Activated naive CD4-positive, alpha-beta T cell treated with anti-CD3 and anti-CD28 coated beads for 36 hours (primary cell): ENCODE measurements at regions not wholly inside any gene's neighbourhood (a gene's known extent, or its start where the extent isn't known, plus 50 kb on each side); places are given as distances from the start of the nearest gene placed in this dataset.

Experiments used
- CTCF ChIA-PET: fragments of 350-600 bp; sonication (Branson Sonifier 250); formaldehyde crosslinking; loops from one replicate; lab custom pipeline; 2021; ENCODE audit warnings: antibody characterized with exemption; lab: Charles Lee
- DNase-seq: peaks from one replicate; pipeline ENCODE4 v3.0.0-alpha.2; 2020
- H3K27ac Mint-ChIP-seq: one replicate; pipeline ENCODE4 v1.8.0; 2021; ENCODE audit warnings: mild to moderate bottlenecking, mixed read lengths
- H3K27me3 Mint-ChIP-seq: one replicate; pipeline ENCODE4 v1.8.0; 2021; ENCODE audit warnings: low read depth, mixed read lengths
- H3K36me3 Mint-ChIP-seq: one replicate; pipeline ENCODE4 v1.8.0; 2021; ENCODE audit warnings: low read depth, mixed read lengths
- H3K4me1 Mint-ChIP-seq: one replicate; pipeline ENCODE4 v1.8.0; 2021; ENCODE audit warnings: low read depth, mixed read lengths
- H3K4me3 Mint-ChIP-seq: one replicate; pipeline ENCODE4 v1.8.0; 2021; ENCODE audit warnings: mild to moderate bottlenecking, moderate library complexity, mixed read lengths
- H3K9me3 Mint-ChIP-seq: one replicate; pipeline ENCODE4 v1.8.0; 2021; ENCODE audit warnings: mixed read lengths
- intact Hi-C: fragments of 100-400 bp; cut with micrococcal nuclease; formaldehyde crosslinking; loops from one replicate; pipeline ENCODE4 v1.15.1; 2023

DNA sequence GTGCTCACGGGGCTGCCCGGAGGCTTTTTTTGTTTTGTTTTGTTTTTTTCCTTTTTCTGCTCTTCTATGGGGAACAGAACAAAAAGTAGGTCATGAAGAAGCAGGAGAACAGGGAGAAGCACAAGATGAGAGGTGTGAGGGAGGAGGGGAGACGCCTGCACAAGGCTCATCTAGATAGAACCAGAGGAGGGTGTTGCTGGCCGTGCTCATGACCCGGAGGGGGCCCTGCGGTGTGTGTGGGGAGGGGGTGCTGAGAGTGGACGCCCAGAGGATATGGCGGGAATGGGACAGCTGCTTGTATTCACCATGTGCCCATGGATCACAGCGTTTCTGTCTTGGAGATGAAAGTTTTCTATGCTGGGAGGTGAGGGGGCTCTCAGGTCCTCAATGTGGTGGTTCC, 183.7 kb downstream of the FOXL1 start:
- no peak for DNase-seq
- H3K9me3 Mint-ChIP-seq = no peaks in the 10 kb centered on the region
- CTCF ChIA-PET = no interaction called here
- no peaks in the 10 kb centered on the region for H3K36me3 Mint-ChIP-seq
- no peaks in the 10 kb centered on the region for H3K4me1 Mint-ChIP-seq
- peaks cover 41% of the 10 kb centered on the region for H3K27me3 Mint-ChIP-seq
- H3K27ac Mint-ChIP-seq = no peak overlapping the region
- intact Hi-C loops = no loop called here
- no peak overlapping the region for H3K4me3 Mint-ChIP-seq

DNA sequence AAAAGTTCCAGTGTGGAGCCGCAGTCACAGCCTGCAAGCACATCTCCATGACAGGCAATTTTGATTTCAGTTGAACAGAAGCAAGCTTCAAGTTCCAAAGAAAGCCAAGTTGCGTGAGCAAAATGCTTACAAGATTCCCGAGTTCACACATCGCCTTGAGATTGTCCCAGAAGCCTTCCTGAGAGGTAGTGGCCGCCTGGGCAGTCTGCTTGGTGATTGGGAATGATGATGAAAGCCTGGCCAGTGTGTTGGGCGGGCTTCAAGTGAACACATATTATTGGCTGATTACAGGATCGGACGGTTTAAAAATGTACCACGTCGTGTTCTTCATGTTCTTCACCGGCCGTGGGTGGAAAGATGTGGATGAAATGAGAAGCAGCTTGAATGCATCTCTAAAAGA, 185.5 kb downstream of the FOXL1 start:
- Mint-ChIP-seq H3K4me3 (no peak overlapping the region), H3K36me3 (no peaks in the 10 kb centered on the region), H3K27ac (no peak overlapping the region), H3K9me3 (no peaks in the 10 kb centered on the region), H3K27me3 (peaks cover 41% of the 10 kb centered on the region), H3K4me1 (no peaks in the 10 kb centered on the region)
- intact Hi-C loops = no loop called here
- DNase-seq = no peak
- CTCF ChIA-PET = no interaction called here

GRCh38 chr16:86764551-86764950, 186.2 kb downstream of the FOXL1 start:
- Mint-ChIP-seq H3K27me3 (peaks cover 39% of the 10 kb centered on the region), H3K36me3 (no peaks in the 10 kb centered on the region), H3K9me3 (no peaks in the 10 kb centered on the region), H3K4me3 (no peak overlapping the region), H3K27ac (no peak overlapping the region), H3K4me1 (no peaks in the 10 kb centered on the region)
- no peak for DNase-seq
- CTCF ChIA-PET = no interaction called here
- intact Hi-C loops = no loop called here

GRCh38 chr16:86765389-86766026, 187.2 kb downstream of the FOXL1 start:
- CTCF ChIA-PET = no interaction called here
- intact Hi-C loops = no loop called here

DNA sequence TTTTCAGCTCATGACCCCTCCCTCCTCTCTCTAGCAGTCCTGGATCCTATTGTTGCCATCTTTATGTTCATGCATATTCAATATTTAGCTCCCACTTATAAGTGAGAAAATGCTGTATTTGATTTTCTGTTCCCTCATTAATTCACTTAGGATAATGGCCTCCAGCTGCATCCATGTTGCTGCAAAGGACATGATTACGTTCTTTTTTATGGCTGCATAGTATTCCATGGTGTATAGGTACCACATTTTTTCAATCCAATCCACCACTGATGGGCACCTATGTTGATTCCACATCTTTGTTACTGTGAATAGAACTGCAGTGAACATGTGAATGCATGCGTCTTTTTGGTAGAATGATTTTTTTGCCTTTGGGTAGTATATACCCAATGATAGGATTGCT, 188.4 kb downstream of the FOXL1 start:
- CTCF ChIA-PET = no interaction called here

More at GRCh38 chr16:86765389-86766026, 187.2 kb downstream of the FOXL1 start:
- Mint-ChIP-seq H3K27me3 (peaks cover 35% of the 10 kb centered on the region), H3K9me3 (no peaks in the 10 kb centered on the region), H3K4me1 (no peaks in the 10 kb centered on the region), H3K27ac (no peak overlapping the region), H3K36me3 (no peaks in the 10 kb centered on the region), H3K4me3 (no peak overlapping the region)
- DNase-seq = no peak

DNA sequence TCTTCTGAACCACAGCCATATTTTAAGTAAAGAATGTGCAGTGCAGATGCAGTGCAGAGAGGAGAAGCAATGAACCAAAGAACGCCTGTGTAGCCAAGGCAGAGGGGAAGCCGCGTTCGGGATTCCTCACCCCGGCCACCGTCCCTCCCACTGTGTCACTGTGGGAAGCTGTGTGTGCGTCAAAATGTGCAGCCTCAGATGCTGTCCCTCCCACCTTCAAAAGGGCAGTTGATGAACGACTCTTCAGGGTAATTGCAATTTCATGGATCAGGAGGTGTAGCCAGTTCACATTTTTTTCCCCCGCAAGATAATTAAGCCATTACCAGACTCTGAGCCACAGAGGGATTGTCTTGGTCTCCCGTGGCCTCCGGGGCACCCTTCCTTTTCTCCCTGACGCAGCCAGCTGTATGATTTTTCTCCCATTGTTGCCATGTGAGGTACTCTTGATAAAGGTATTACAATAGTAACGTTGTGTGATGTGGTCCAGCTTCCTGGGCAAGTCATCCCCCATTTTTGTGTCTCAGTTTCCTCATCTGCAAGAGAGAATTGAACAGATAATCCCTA, 190.0 kb downstream of the FOXL1 start:
- intact Hi-C loops = no loop called here
- CTCF ChIA-PET = no interaction called here
- no peak for DNase-seq
- Mint-ChIP-seq H3K4me3 (no peak overlapping the region), H3K9me3 (no peaks in the 10 kb centered on the region), H3K36me3 (no peaks in the 10 kb centered on the region), H3K27ac (no peak overlapping the region), H3K27me3 (peaks cover 20% of the 10 kb centered on the region), H3K4me1 (no peaks in the 10 kb centered on the region)

More for the DNA sequence above, 188.4 kb downstream of the FOXL1 start:
- Mint-ChIP-seq H3K36me3 (no peaks in the 10 kb centered on the region), H3K4me3 (no peak overlapping the region), H3K27me3 (peaks cover 26% of the 10 kb centered on the region), H3K27ac (no peak overlapping the region), H3K4me1 (no peaks in the 10 kb centered on the region), H3K9me3 (no peaks in the 10 kb centered on the region)
- intact Hi-C loops = no loop called here
- no peak for DNase-seq

DNA sequence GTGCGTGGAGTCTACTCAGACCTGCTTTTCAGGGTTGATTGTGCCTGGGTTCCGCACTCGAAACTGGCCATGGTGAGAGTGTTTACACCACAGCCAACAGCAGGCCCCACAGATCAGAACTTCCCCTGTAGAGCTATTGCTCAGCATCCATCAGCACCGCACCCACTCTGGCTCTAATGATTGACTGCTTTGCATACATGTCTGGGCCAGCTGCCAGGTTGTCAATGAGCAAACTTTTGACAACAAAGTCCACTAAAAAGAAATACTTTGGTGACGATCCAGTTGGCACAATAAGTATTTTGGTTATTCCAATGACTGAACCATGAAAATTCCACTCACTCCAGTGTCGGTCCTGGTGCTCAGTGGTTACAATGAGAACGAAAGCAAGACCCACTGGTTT, 190.7 kb downstream of the FOXL1 start:
- no peaks in the 10 kb centered on the region for H3K4me1 Mint-ChIP-seq
- CTCF ChIA-PET = no interaction called here
- H3K4me3 Mint-ChIP-seq = no peak overlapping the region
- DNase-seq = no peak
- H3K27ac Mint-ChIP-seq = no peak overlapping the region
- intact Hi-C loops = no loop called here
- H3K36me3 Mint-ChIP-seq = no peaks in the 10 kb centered on the region
- H3K27me3 Mint-ChIP-seq = peaks cover 18% of the 10 kb centered on the region
- H3K9me3 Mint-ChIP-seq = no peaks in the 10 kb centered on the region

- Mint-ChIP-seq H3K27me3 (peaks cover 16% of the 10 kb centered on the region), H3K27ac (no peak overlapping the region), H3K4me1 (no peaks in the 10 kb centered on the region), H3K4me3 (no peak overlapping the region), H3K36me3 (no peaks in the 10 kb centered on the region), H3K9me3 (no peaks in the 10 kb centered on the region)
- no peak for DNase-seq
- intact Hi-C loops = no loop called here
- CTCF ChIA-PET = no interaction called here
Measured at GRCh38 chr16:86771506-86772460, 193.4 kb downstream of the FOXL1 start.

- H3K27ac Mint-ChIP-seq = no peak overlapping the region
- CTCF ChIA-PET = no interaction called here
- H3K9me3 Mint-ChIP-seq = no peaks in the 10 kb centered on the region
- no peaks in the 10 kb centered on the region for H3K36me3 Mint-ChIP-seq
- H3K27me3 Mint-ChIP-seq = peaks cover 16% of the 10 kb centered on the region
- no peak for DNase-seq
- intact Hi-C loops = no loop called here
- no peaks in the 10 kb centered on the region for H3K4me1 Mint-ChIP-seq
- H3K4me3 Mint-ChIP-seq = no peak overlapping the region
Measured at GRCh38 chr16:86772671-86773353, 194.5 kb downstream of the FOXL1 start.

GRCh38 chr16:86773354-86773715, 195.0 kb downstream of the FOXL1 start:
- intact Hi-C loops = no loop called here
- Mint-ChIP-seq H3K9me3 (no peaks in the 10 kb centered on the region), H3K4me1 (no peaks in the 10 kb centered on the region), H3K27ac (no peak overlapping the region), H3K27me3 (peaks cover 17% of the 10 kb centered on the region), H3K36me3 (no peaks in the 10 kb centered on the region), H3K4me3 (no peak overlapping the region)
- CTCF ChIA-PET = no interaction called here
- no peak for DNase-seq

GRCh38 chr16:86774931-86775330, 196.6 kb downstream of the FOXL1 start:
- Mint-ChIP-seq H3K27me3 (peaks cover 15% of the 10 kb centered on the region), H3K36me3 (no peaks in the 10 kb centered on the region), H3K4me1 (no peaks in the 10 kb centered on the region), H3K9me3 (no peaks in the 10 kb centered on the region), H3K4me3 (no peak overlapping the region), H3K27ac (no peak overlapping the region)
- DNase-seq = no peak
- intact Hi-C loops = no loop called here
- CTCF ChIA-PET = no interaction called here

GRCh38 chr16:86775511-86775921, 197.2 kb downstream of the FOXL1 start:
- Mint-ChIP-seq H3K27ac (no peak overlapping the region), H3K27me3 (peaks cover 15% of the 10 kb centered on the region), H3K36me3 (no peaks in the 10 kb centered on the region), H3K4me3 (no peak overlapping the region), H3K9me3 (no peaks in the 10 kb centered on the region), H3K4me1 (no peaks in the 10 kb centered on the region)
- intact Hi-C loops = no loop called here
- CTCF ChIA-PET = no interaction called here
- no peak for DNase-seq
